GM21576 (cell line): ENCODE measurements at regions not wholly inside any gene's neighbourhood (a gene's known extent, or its start where the extent isn't known, plus 50 kb on each side); places are given as distances from the start of the nearest gene placed in this dataset.

Source experiments
- ATAC-seq: cut with Tn5 transposase; IDR thresholded peaks from one replicate; pipeline ENCODE4 v1.9.1; 2021; ENCODE audit warnings: mild to moderate bottlenecking, moderate library complexity; ENCODE audit not compliant: unreplicated experiment

GRCh38 chr11:123261345-123262106, 66.5 kb upstream of the CLMP start:
- ATAC-seq = peak; percentile 45

- no peak for ATAC-seq
Observed at GRCh38 chr11:123260511-123261211, 65.6 kb upstream of the CLMP start.

GRCh38 chr11:123258877-123259276, 63.8 kb upstream of the CLMP start:
- no peak for ATAC-seq

DNA sequence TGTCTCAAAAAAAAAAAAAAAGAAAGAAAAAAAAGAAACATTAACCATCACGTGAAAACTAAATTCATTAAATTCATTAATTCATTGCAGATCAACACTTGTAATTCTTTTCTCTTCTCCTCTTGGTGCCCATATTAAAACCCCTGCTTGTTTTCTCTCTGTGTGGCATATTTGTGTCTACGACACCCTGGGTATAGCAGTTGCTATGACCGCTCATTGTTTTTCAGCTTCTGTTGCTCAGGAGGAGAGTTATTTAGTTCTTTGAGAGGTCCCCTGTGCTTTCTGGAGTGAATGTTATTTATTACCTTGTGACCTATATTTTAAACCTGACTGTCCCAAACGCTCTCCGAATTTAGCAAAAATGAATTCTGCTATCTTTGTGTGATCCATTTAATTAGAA, 62.3 kb upstream of the CLMP start:
- no peak for ATAC-seq

DNA sequence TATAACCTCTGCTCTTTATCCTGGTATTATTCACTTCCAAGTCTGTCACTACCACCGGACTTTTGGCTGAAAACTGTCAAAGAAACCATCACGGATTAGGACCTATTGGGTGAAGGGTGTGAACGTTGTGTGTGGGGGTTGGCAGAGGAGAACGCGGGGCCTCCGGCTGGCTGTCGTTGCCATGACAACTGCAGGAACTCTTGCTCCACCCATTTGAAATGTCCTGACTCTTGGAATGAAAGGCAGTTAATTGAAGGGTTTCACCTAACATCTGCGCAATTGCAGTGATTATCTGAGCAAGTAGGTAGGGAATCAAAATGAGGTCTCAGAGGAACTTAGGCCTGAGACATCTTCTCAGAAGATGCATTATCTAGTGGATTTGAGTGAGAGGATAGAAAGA, 60.9 kb upstream of the CLMP start:
- ATAC-seq = no peak

DNA sequence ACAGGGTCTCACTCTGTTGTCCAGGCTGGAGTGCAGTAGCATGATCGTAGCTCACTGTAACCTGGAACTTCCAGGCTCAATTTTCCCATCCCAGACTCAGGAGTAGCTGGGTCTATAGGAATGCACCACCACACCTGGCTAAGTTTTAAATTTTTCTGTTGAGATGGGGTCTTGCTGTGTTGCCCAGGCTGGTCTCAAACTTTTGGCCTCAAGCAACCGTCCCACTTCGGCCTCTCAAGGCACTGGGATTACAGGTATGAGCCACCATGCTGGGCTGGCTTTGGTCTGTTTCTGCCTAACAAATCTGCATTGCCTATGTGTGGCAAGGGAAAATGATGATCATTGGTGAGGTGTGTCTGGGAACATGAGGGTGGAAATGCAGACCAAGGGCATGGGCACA, 59.3 kb upstream of the CLMP start:
- ATAC-seq = no peak

- no peak for ATAC-seq
Observed at GRCh38 chr11:123253911-123254310, 58.9 kb upstream of the CLMP start.

DNA sequence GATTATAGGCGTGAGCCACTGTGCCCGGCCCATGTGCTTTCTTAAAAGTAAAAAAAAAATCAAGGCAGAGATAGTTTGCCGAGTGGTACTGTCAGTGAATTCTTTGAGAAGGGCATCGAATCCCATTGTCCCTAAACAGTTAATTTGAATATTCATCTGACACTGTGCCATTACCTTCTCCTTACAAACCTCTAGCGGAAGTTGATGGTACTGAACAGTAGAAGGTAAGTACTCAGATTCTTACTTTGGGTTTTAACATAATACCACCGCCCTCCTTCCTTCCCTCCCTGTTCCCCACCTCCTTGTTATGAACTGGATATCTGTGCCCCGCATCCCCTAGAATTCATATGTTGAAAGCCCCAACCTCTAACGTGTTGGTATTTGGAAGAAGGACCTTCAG, 58.2 kb upstream of the CLMP start:
- no peak for ATAC-seq

- ATAC-seq = no peak
Observed at GRCh38 chr11:123251657-123252344, 56.8 kb upstream of the CLMP start.

- ATAC-seq = no peak
Observed at GRCh38 chr11:123250892-123251656, 56.0 kb upstream of the CLMP start.

GRCh38 chr11:123249354-123249753, 54.3 kb upstream of the CLMP start:
- ATAC-seq = no peak

- ATAC-seq = no peak
Observed at GRCh38 chr11:123247813-123248379, 52.8 kb upstream of the CLMP start.

DNA sequence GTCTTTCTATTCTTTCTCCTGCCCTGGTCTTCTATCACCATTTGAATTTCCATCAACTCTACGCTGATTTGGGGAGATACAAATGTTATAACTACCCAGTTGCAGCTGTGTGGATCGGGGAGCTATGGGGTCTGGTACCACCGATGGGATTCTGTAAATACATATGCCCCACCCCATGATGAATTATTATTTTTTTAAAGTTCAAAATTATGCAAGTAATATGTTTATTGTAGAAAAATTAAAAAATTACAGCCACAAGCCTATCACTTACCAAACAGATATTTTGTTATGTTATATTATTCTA, 52.4 kb upstream of the CLMP start:
- ATAC-seq = no peak

DNA sequence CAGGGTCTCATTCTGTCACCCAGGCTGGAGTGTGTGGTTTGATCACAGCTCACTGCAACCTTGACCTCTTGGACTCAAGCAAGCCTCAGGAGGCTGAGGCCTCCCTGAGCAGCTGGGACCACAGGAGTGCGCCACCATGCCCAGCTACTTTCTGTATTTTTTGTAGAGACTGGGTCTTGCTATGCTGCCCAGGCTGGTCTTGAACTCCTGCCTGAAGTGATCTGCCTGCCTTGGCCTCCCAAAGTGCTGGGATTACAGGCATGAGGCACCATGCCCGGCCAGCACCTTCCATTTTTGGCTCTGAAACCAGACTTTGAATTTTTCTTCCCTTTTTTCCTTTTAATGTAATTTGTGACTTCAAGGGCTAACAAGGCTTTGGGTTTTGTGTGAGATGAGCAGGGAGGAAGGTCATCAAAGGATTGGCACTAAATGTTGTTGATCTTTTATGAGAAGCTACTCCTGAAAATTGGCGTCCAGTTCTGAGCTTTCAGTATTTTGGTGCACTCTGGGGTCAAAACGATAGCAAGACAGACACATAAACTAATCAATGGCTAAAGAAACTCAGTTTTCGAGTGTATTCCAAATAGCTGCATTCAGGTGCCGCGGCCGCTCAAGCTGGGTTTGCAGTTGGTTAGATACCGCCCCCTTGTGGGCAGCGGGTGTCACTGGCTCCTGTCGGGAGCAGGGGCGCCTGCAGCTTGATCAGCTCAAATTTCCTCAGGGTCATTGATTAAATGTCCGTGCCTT, 51.9 kb upstream of the CLMP start:
- peak; percentile 77 for ATAC-seq

DNA sequence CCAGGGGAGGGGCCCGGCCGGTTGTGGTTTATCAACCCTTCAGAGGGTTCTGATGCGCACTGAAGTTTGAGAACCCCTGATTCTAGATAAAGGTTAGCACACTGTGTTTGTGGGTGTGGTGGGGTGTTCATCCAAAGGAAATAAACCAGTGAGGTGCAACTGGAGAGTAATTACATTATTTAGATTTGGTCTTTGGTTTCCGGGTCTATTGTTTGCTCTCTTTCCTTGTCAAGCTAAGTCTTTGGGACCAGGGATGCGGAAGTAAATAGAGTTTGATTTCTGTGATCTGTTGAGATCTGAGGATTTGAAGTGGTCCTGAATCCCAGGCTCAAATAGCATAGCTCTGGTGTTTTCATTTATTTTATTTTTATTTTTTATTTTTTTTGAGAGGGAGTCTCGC, 50.5 kb upstream of the CLMP start:
- ATAC-seq = no peak
